ENCODE measurements at regions not wholly inside any gene's neighbourhood (a gene's known extent, or its start where the extent isn't known, plus 50 kb on each side); places are given as distances from the start of the nearest gene placed in this dataset.
A peak's percentile ranks its signal among the peaks of the same experiment; 100 is the strongest.
"Not testable (repeated sequence)": the region's sequence is repeated elsewhere in the genome, so short reads cannot be mapped to it uniquely, and the experiment has no call there.

DNA sequence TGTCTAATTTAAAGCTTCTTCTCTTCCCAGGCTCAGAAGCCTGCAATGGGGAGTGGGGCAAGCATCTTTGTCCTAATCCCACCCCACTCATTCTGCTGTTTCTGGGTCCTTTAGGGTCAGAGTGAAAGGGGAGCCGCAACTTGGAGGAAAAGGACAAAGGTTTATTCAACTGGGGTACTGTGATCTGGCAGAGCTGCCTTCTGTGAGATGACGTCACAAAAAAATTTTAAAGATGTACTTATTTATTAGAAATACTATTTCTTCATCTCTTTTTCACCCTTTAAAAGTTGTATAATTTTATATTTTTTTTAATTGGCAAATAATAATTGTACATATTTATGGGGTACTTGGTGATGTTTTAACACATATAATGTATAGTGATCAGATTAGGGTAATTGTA lies 302.6 kb downstream of the TDRD3 start:
- no peak for DNase-seq (ENCODE audit: low read depth)

DNA sequence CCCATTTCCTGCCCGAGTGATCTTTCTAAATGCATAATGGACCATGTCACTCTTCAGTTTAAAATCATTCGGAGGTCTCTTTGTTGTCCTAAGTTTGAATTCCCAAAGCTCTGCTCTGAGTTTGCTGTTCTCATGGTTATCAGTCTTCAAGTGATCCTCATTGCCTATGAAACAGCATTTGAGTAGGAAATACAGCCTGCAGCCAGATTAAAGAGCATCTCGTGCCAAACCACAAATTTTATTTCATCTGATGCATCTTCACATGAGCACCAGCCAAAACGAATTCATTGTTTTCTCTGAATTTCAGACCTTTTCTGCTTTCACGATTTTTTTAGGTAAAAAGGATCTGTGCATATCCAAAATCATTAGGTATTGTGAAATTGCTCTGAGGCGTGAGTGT lies 299.6 kb downstream of the TDRD3 start:
- DNase-seq (ENCODE audit: low read depth) = no peak

DNA sequence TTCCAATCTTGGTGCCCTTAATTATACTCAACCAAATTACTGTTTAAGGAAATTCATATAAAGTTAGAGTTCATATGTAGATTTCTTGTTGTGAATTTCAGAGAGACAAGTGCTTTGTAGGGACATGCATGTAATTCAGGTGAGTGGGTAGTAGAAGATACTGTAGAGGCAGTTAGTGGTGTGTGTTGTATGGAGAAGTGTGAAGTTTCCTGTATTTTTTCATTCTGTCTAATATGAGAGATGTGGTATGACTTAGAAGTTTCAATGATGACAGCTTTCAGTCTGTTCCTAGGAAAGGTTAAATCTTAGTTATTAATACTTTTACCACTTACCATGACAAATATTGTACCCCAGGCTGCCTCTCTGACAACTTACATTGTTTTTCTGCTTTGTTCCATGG lies 294.2 kb downstream of the TDRD3 start:
- no peak for DNase-seq (ENCODE audit: low read depth)

DNA sequence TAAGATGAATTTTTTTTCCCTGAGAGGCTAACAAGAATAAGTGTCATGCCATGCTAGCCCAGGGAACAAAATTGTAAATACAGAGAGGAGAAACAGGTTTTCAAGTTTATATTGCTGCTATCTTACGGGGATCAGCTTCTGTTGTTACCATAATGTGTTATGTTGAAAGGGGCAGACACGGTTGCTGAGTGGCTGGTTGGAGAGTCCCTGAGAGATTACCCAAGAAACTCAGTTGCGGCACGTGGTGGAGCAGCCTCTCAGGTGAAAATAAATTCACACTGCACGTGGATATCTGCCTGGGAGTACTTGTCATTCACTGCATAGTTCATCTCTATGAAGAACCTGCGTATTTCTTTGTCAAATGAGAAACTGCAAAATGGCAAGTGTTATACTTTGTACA lies 293.6 kb downstream of the TDRD3 start:
- DNase-seq (ENCODE audit: low read depth) = no peak

DNA sequence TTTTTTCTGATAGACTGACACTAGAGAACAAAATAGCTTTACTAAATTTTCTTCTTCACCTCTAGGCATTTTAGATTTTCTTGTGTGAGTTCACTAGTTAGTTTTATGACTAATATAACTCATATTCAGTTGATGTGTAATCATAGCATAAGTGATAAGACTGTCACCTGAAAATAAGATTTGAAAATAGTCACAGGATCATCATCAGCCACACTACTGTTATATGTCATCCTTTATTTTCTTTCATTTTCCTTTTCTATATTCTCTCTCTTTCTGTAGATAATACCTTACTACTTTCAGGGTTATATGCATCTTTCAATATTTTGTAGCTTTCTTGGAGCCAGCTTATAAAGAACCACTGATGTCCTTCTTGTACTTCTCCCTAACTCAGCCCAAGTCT lies 292.6 kb downstream of the TDRD3 start:
- DNase-seq (ENCODE audit: low read depth) = no peak

DNA sequence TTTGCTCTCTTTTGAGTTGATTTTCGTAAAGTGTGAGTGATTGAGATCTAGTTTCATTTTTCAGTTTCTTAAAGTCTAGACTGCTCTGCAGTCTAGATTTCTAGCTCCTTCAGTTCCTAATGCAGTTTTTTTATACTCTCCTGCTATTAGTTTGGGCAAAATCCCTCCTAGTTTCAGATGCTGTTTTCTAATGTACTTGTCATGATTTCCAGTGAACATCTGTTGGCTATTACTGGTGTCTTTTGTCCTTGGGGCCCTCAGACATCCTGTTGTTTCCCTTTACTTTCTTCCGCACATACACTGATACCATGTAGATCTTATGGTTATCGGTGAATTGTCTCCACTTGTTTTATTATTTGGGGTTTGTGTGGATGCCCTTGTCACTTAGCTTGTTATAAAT lies 292.1 kb downstream of the TDRD3 start:
- DNase-seq (ENCODE audit: low read depth) = no peak

DNA sequence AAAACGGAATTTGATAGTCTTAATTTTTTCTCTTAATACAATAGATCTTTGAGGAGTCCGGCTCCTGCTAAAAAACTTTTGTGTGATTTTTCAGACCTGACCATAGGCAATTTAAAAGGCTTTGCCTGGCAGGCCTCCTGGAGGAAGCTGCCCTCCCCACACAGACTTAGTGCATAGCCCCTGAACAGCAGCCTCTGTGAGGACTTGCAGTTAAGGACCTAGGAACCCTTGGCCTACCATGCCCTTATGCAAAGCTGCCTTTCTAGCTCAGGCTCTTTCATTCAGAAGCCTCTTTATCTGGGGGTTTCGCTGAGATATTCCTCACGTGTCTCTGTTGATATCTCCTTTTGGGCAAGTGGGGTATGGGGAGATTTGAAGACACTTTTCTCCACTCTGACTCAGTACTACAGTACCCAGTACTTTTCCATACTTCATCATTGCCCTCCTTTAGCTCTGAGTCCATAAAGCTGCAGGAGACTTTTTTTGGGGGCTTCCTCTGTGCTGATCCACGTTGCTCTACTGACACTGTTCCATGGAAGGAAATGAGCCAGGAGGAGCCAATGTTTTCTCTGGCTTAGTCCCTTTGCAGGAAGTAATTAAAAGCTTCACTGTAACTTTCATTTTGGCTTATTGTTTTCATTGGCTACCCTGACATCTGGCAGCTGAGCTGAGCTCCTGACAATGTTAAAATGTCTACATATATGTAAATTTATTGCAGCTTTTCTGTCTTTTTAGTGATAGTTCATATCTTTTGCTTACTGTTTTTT lies 283.1 kb downstream of the TDRD3 start:
- no peak for DNase-seq (ENCODE audit: low read depth)

DNA sequence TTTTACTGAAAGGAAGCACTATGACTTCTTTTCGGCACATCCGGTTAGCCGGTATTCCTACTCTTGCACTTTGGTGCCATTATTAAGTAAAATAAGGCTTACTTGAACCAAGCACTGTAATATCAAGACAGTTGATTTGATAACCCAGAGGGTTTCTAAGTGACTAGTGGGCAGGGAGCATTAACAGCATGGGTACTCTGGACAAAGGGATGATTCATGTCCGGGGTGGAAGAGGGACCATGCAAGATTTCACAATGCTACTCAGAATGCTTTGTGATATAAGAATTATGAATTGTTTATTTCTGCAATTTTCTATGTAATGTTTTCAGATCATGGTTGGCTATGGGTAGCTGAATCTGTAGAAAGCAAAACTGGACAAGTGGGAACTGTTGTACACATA lies 282.1 kb downstream of the TDRD3 start:
- no peak for DNase-seq (ENCODE audit: low read depth)

DNA sequence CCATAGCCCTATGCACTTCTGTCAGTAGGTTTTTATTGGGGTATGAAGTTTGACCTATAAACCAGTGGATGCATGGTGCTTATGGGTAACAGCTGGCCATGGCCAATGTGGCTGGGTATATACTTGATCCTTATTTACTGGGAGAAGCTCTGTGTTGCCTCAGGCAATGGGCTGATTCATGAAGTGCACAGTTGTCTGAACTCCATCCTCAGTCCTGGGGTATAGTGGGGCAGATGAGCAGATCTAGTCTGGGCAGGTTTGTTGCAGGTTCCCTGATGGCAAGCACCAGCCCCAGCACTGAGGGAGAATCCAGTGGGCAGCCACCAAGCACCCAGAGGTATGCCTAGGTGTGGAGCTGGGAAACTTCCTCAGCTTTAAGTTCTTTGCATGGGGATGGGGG lies 274.4 kb downstream of the TDRD3 start:
- DNase-seq (ENCODE audit: low read depth) = no peak

DNA sequence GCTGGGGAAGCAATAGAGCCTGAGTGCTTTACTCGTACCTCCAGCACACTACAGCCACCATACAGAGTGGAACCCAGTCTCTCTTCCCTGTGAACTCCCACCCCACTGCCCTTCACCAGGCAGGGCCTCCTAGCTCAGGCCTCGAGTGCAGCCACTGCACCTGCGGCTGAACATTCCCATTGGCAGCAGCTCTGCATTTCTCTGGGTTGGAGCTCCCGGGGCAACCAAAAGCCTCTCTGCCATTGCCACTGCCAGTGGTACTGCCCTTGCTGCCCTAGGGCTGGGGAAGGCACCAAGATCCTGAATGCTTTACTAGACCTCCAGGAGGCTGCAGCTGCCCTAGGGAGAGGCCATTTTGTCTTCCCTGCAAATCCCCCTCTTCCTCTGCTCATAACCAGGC lies 266.8 kb downstream of the TDRD3 start:
- DNase-seq (ENCODE audit: low read depth) = no peak

DNA sequence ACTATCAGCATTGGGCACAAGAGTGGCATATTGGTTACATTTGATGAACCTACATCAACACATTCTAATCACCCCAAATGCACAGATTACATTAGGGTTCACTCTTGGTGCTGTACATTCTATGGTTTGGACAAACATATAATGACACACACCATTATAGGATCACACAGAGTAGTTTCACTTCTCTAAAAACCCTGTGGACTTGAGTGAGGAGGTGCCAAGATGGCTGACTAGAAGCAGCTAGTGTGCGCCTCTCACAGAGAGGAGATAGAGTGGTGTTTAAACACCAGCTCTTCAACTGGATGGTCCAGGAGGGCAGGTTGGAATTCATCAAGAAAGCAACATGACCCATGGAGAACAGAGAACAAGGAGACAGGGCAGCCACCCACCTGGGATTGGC lies 265.6 kb downstream of the TDRD3 start:
- no peak for DNase-seq (ENCODE audit: low read depth)

DNA sequence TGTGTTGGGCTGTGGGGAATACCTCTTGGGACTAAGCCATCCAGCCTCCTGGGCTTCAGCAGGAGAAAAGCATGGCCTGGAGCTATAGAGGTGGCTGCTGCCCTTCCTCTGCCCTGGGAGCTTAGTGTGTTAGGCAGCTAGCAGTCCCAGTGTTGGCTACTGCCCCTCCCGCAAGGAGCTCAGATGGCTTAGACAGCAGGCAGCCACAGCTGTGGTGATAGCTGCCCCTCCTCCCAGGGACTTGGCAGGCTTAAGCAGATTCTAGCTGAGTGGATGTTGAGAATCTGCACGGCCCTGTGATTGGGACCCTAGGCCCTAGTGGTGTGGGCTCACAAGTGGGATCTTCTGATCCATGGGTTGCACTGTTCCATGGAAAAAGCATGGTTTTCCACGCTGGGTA lies 264.5 kb downstream of the TDRD3 start:
- DNase-seq (ENCODE audit: low read depth) = no peak

DNA sequence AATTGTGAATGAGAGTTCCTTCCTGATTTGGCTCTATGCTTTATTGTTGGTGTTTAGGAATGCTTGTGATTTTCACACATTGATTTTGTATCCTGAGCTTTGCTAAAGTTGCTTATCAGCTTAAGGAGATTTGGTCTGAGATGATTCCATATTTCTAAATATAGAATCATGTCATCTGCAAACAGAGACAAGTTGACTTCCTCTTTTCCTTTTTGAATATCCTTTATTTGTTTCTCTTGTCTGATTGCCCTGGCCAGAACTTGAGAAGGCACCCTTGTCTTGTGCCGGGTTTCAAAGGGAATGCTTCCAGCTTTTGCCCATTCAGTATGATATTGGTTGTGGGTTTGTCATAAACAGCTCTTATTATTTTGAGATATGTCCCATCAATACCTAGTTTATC lies 260.6 kb downstream of the TDRD3 start:
- DNase-seq (ENCODE audit: low read depth) = not testable (repeated sequence)

DNA sequence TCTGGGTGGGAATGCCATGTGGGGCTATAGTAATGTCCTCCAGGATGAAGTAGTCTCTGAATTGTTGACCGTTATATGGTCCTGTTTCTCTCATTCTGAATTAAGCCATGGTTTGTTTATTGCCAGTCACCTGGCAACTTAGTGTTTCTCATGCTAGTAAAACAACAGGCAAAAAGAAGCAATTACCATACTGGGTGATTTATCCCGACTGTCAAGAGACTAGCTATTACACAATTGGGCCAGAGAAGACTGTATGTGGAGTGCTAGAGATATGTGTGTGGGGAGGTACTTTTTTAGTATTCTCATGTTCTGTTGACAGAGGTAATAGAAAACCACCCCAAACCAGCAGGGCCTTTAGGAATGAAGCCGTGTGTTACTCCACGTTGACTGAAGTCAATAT lies 258.2 kb downstream of the TDRD3 start:
- no peak for DNase-seq (ENCODE audit: low read depth)

DNA sequence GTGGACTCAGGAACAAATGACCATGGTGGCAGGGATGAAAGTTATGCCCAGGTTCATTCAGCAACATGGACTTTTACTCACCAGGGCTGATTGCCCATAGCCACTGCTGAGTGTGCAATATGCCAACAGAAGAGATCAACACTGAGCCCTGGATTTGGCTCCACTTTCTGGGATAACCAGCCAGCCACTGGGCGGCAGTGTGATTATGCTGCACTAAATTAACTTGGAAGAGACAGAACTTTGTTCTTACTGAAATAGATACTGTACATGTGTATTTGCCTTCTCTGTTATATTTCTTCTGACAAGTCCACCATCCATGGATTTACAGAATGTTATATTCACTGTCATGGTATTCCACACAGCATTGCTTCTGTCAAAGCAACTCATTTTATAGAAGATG lies 257.4 kb downstream of the TDRD3 start:
- DNase-seq (ENCODE audit: low read depth) = peak; percentile 3

DNA sequence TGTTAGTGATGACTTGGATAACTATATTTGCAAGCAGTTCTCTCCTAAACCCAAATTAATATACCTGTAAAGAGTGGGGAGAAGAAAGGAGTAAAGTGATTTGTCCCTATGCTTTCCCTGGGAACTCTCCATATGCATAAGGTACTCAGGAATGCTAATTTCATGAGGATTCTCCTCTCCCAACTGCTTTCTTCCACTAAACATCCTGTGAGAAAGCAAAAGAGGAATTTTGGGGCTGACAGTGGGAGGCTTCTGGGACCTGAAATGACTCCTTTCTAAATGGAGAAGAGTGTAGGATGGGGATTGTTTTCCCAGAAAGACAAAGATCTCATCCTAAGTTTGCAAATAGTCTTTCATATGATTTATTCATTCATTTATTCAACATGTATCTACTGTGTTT lies 250.5 kb downstream of the TDRD3 start:
- DNase-seq (ENCODE audit: low read depth) = no peak

DNA sequence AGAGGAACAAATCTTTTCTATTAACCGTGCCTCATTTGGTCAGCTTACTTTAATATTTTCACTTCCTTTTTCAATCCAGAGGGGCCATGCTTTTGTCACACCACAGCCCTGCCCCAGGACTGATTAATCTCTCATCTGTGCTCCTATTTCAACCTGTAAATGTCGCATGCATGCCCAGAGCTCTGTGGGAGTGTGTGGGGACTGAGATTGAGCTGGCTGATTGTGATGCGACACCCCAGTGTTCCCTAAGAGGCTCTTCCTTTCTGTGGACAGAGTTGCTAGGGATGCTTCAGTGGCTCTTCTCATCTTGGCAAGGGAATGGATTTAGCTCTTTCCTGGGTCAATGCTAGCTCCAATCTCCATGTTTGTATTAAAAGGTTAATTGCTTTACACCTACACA lies 249.6 kb downstream of the TDRD3 start:
- DNase-seq (ENCODE audit: low read depth) = no peak

DNA sequence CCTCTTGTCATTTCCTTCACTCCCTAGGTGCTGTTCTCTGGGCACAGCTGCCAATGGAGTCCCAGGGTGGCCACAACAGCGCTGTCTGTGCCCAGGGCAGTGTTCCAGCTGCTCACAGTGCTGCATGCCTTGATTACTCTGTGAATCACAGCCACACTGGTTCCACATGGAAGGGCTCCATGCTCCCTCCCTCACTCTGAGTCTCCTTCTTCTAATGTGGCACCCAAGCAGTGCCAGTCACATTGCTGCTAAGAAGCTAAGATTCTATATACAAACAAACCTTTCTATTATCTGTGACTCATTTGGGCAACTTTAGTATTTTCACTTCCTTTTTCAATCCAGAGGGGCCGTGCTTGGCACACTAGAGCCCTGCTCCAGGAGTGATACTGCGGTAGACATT lies 248.7 kb downstream of the TDRD3 start:
- DNase-seq (ENCODE audit: low read depth) = no peak

DNA sequence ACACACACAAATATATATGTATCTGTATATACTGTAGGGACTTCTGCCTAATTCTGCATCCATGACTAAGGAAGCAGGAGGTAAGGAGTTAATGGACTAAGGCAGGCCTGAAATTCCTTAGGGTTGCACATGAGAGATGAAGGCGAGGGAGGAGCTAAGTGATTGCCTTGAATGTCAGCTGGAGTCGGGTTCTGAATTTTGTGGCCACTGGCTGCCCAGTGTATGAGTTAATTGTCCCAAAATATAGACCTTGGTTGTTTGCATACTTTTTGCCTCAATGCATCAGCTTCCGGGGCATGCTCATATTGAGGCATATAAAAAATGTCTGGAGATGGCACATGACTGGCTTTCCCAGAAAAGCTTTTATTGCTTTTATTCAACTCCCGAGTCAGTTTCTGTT lies 245.5 kb downstream of the TDRD3 start:
- DNase-seq (ENCODE audit: low read depth) = peak; percentile 48

DNA sequence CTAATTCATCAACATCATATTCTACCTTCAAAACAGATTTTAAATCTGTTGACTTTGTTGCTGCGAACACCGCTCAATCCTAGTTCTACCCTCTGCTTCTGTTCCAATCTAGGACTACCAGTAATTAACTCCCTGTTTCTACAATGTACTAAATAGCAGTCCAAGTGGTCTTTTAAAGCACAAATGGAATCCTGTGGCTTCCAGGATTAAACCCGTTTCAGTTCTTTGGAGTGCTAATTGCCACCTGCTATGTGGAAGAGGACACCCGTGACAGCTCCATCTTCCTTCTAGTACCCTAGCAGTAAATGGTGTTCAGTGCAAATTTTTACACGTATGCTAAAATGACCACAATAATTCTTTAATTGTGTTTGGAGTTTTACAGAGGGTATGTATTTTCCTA lies 232.1 kb downstream of the TDRD3 start:
- no peak for DNase-seq (ENCODE audit: low read depth)

DNA sequence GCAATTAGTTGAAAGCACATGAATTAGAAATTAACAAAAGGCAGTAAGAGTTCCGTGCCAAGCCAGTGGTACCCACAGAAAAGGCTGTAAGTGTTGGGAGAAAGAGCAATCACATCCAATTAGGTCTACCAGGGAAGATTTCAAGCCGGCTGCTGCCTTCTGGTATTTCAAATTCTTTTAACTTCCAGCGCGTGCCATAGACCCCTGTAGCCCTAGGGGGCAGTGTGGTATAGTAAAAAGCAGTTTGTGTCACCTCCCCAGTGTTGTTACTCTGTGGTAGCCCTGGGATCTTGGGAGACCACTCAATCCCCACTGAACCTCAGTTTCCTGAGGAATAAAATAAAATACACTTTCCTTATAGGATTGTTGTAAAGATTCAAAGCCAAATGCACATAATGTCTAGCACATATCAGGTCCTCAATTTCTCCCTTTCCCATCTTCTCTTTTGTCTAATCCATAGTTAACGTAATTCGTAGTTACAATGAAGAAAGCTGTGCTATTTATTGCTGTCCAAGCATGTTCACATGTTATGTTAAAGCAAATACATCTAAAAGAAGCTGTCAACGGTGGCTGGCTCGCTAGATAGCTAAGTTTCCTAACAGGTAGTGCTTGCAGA lies 230.2 kb downstream of the TDRD3 start:
- peak; percentile 38 for DNase-seq (ENCODE audit: low read depth)
